ENCODE measurements at regions not wholly inside any gene's neighbourhood (a gene's known extent, or its start where the extent isn't known, plus 50 kb on each side); places are given as distances from the start of the nearest gene placed in this dataset.

- Histone ChIP-seq H4K20me1 (ENCODE audit: insufficient read depth) (no peaks in the 10 kb centered on the region), H3K27me3 (ENCODE audit: insufficient read depth) (no peaks in the 10 kb centered on the region), H3K79me2 (ENCODE audit: insufficient read depth) (no peaks in the 10 kb centered on the region), H3K9me2 (no peaks in the 10 kb centered on the region), H3K27ac (ENCODE audit: low read depth in 2 of 2, low read length in 1 of 2) (no peak overlapping the region), H3K9ac (no peak overlapping the region), H2AFZ (ENCODE audit: low read depth) (peak overlapping the region; percentile 51; the same call in 1 of the 2 replicates), H3K9me3 (peaks cover 10% of the 10 kb centered on the region; the same call in 1 of the 2 replicates), H3K4me3 (ENCODE audit: low read depth in 2 of 2, low read length in 1 of 2) (no peak overlapping the region; a peak in 1 of 4 replicates), H3F3A (replicated peaks; ENCODE audit: insufficient read depth) (no peaks in the 10 kb centered on the region), H3K4me2 (no peak overlapping the region; the same call in 1 of the 2 replicates), H3K36me3 (replicated peaks in 1 of 2; ENCODE audit: control insufficient read depth in 1 of 2, insufficient read depth in 2 of 2, low read length in 1 of 2) (no peaks in the 10 kb centered on the region), H3K4me1 (ENCODE audit: control insufficient read depth in 1 of 2, insufficient read depth in 2 of 2, low read depth in 1 of 2, low read length in 1 of 2) (no peaks in the 10 kb centered on the region; a peak in 1 of 4 replicates)
- ChIA-PET POLR2A (no interaction called here), CTCF (interaction anchor here (0.7 to 6.0 kb wide), 6 partner anchors 9 to 150 kb away, joined by 3 to 99 read pairs (median 10); no protein-coding TSS in a partner anchor)
- peak; percentile 62 for DNase-seq
- 63% methylated on average over 7 of the region's 7 CpGs for WGBS (ENCODE audit: low lambda C conversion rate)
- TF ChIP-seq USF1 (IDR thresholded peaks at IDR 0.05; ENCODE audit: borderline replicate concordance, low read depth) = peak; percentile 92
- peak; percentile 53; the same call in 1 of the 2 replicates for TF ChIP-seq USF2 (IDR thresholded peaks at IDR 0.05; ENCODE audit: borderline replicate concordance, low read depth, low read length)
- TF ChIP-seq YY1 (IDR thresholded peaks at IDR 0.05; ENCODE audit: low read depth) = peak; percentile 83; the same call in 1 of the 2 replicates
- no peak for TF ChIP-seq TEAD4 (IDR thresholded peaks at IDR 0.05; ENCODE audit: borderline replicate concordance, insufficient read depth)
- TF ChIP-seq NRF1 (IDR thresholded peaks at IDR 0.05; ENCODE audit: low read depth, low read length) = peak; percentile 50
- peak; percentile 8 for TF ChIP-seq CHD2 (IDR thresholded peaks at IDR 0.05; ENCODE audit: low read length, partially characterized antibody)
Observed at GRCh38 chr19:46546194-46546896, 50.7 kb upstream of the PNMA8B start.

GRCh38 chr19:46550684-46551083, 50.4 kb upstream of the CALM3 start:
- POLR2A ChIA-PET = interaction anchor here (0.6 kb wide), 1 partner anchor 13 kb away, joined by 3 read pairs; no protein-coding TSS in a partner anchor
- Histone ChIP-seq H3K9ac (no peak overlapping the region), H3K27me3 (ENCODE audit: insufficient read depth) (no peaks in the 10 kb centered on the region), H3K9me3 (peaks cover 12% of the 10 kb centered on the region; the same call in 1 of the 2 replicates), H3K79me2 (ENCODE audit: insufficient read depth) (no peaks in the 10 kb centered on the region), H3K36me3 (replicated peaks in 1 of 2; ENCODE audit: control insufficient read depth in 1 of 2, insufficient read depth in 2 of 2, low read length in 1 of 2) (no peaks in the 10 kb centered on the region), H3K9me2 (no peaks in the 10 kb centered on the region), H3K4me2 (no peak overlapping the region), H2AFZ (ENCODE audit: low read depth) (no peak overlapping the region), H3K27ac (ENCODE audit: low read depth in 2 of 2, low read length in 1 of 2) (no peak overlapping the region), H3K4me3 (ENCODE audit: low read depth in 2 of 2, low read length in 1 of 2) (no peak overlapping the region), H3F3A (replicated peaks; ENCODE audit: insufficient read depth) (no peaks in the 10 kb centered on the region), H4K20me1 (ENCODE audit: insufficient read depth) (no peaks in the 10 kb centered on the region), H3K4me1 (ENCODE audit: control insufficient read depth in 1 of 2, insufficient read depth in 2 of 2, low read depth in 1 of 2, low read length in 1 of 2) (no peaks in the 10 kb centered on the region; a peak in 1 of 4 replicates)
- no peak for DNase-seq
- WGBS (ENCODE audit: low lambda C conversion rate) = 9% methylated on average over 1 of the region's 1 CpG
- CTCF ChIA-PET = interaction anchor here (1.0 to 6.7 kb wide), 5 partner anchors 13 to 35 kb away, joined by 3 to 28 read pairs (median 6); no protein-coding TSS in a partner anchor
- no peak for TF ChIP-seq EZH2phosphoT487 (IDR thresholded peaks at IDR 0.05; ENCODE audit: borderline replicate concordance, low read depth)
- no peak for TF ChIP-seq RCOR1 (IDR thresholded peaks at IDR 0.05; ENCODE audit: low read length)
- no peak for TF ChIP-seq FOXM1 (IDR thresholded peaks at IDR 0.05; ENCODE audit: low read depth)
- TF ChIP-seq, protein P1, sequence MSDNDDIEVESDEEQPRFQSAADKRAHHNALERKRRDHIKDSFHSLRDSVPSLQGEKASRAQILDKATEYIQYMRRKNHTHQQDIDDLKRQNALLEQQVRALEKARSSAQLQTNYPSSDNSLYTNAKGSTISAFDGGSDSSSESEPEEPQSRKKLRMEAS (IDR thresholded peaks at IDR 0.05; ENCODE audit: low read depth) = no peak
- no peak for TF ChIP-seq USF2 (IDR thresholded peaks at IDR 0.05; ENCODE audit: borderline replicate concordance, low read depth, low read length)
- TF ChIP-seq, protein P2, sequence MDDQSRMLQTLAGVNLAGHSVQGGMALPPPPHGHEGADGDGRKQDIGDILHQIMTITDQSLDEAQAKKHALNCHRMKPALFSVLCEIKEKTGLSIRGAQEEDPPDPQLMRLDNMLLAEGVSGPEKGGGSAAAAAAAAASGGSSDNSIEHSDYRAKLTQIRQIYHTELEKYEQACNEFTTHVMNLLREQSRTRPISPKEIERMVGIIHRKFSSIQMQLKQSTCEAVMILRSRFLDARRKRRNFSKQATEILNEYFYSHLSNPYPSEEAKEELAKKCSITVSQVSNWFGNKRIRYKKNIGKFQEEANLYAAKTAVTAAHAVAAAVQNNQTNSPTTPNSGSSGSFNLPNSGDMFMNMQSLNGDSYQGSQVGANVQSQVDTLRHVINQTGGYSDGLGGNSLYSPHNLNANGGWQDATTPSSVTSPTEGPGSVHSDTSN (IDR thresholded peaks at IDR 0.05) = no peak
- TF ChIP-seq MXI1 (IDR thresholded peaks at IDR 0.05; ENCODE audit: low read depth, low read length) = no peak
- TF ChIP-seq FOXJ3 (CRISPR knock-in tag; IDR thresholded peaks at IDR 0.05) = no peak
- no peak for TF ChIP-seq TAF1 (IDR thresholded peaks at IDR 0.05; ENCODE audit: borderline replicate concordance, low read depth, low read length)
- no peak for TF ChIP-seq USF1 (IDR thresholded peaks at IDR 0.05; ENCODE audit: borderline replicate concordance, low read depth)
- TF ChIP-seq POLR2AphosphoS5 (IDR thresholded peaks at IDR 0.05; ENCODE audit: low read depth, low read length) = no peak
- no peak for TF ChIP-seq GATA2 (CRISPR knock-in tag; IDR thresholded peaks at IDR 0.05)

All from SK-N-SH (cell line).